Tibial artery (tissue), 4 donors: ENCODE measurements at regions not wholly inside any gene's neighbourhood (a gene's known extent, or its start where the extent isn't known, plus 50 kb on each side); places are given as distances from the start of the nearest gene placed in this dataset.
"Not testable (repeated sequence)": the region's sequence is repeated elsewhere in the genome, so short reads cannot be mapped to it uniquely, and the experiment has no call there.

Source experiments
- DNase-seq, 2 donors: peaks; one replicate each; pipeline ENCODE4 v3.0.0-alpha.2; 2019
- H3K27ac ChIP-seq, 2 donors: fragments of 200-600 bp; sonication (generic) in 1 of 2; 1 replicate in 1 of 2; 2 replicates in 1 of 2; pipeline ENCODE4 v1.5.1; 2018 to 2019; ENCODE audit warnings: mild to moderate bottlenecking in 1 of 2
- H3K27me3 ChIP-seq, 2 donors: fragments of 200-600 bp; sonication (generic) in 1 of 2; one replicate each; pipeline versions ENCODE4 v1.5.1 to v1.6.0; 2016 to 2019
- H3K36me3 ChIP-seq, 3 donors: fragments of 200-600 bp; sonication (generic) in 2 of 3; one replicate each; pipeline ENCODE4 v1.5.1; 2016 to 2019; ENCODE audit warnings: mild to moderate bottlenecking in 2 of 3
- H3K4me1 ChIP-seq, 4 donors: fragments of 200-600 bp; sonication (generic) in 2 of 4; 1 replicate in 3 of 4; 2 replicates in 1 of 4; pipeline ENCODE4 v1.5.1; 2016 to 2019
- H3K4me3 ChIP-seq, 2 donors: fragments of 200-600 bp; sonication (generic) in 1 of 2; 1 replicate in 1 of 2; 2 replicates in 1 of 2; pipeline ENCODE4 v1.5.1; 2018 to 2019; ENCODE audit warnings: mild to moderate bottlenecking in 2 of 2
- H3K9me3 ChIP-seq, 3 donors: fragments of 200-600 bp; sonication (generic) in 1 of 3; one replicate each; pipeline ENCODE4 v1.5.1; 2016 to 2019
- CTCF ChIP-seq, 2 experiments: fragments of 200-600 bp in 1 of 2; fragments of 450-650 bp in 1 of 2; IDR thresholded peaks; one replicate each; pipeline ENCODE4 v1.5.1; 2017 to 2019; ENCODE audit warnings: antibody characterized with exemption in 2 of 2, mild to moderate bottlenecking in 1 of 2, moderate library complexity in 1 of 2
- intact Hi-C: fragments of 100-400 bp; cut with DNase I; formaldehyde crosslinking; loops from one replicate; pipeline ENCODE4 v1.15.0; 2023; ENCODE audit warnings: low total_unique reads

DNA sequence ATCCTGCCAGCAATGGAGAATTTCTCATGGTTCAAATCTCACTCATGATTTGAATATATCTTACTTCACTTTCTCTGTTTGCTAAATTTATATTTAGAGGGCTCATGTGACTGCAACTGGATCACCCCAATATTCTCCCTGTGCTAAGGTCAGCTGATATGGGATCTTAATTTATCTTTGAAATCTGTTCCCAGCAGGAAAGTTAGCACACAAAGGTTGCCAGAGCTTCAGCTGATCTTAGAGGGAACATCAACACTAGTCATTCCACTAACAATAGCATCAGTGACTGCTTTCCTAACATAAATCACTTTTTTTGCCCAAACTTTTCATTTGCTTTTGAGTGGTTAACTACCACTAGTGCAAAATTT lies 1270.0 kb downstream of the ARAP2 start:
- intact Hi-C loops: no loop called here
- no peak for DNase-seq
- no peaks in the 10 kb centered on the region for H3K9me3 ChIP-seq
- no peaks in the 10 kb centered on the region for H3K36me3 ChIP-seq
- no peak for TF ChIP-seq CTCF (IDR thresholded peaks at IDR 0.05)
- H3K27me3 ChIP-seq: no peaks in the 10 kb centered on the region
- no peak overlapping the region for H3K4me3 ChIP-seq
- H3K4me1 ChIP-seq: no peaks in the 10 kb centered on the region
- no peak overlapping the region for H3K27ac ChIP-seq

GRCh38 chr4:35021222-35021621 lies 1223.1 kb downstream of the ARAP2 start:
- intact Hi-C loops, H3K27ac ChIP-seq, DNase-seq, H3K4me3 ChIP-seq, H3K4me1 ChIP-seq, H3K27me3 ChIP-seq, H3K36me3 ChIP-seq, H3K9me3 ChIP-seq: not testable (repeated sequence)

GRCh38 chr4:35025152-35025834 lies 1219.0 kb downstream of the ARAP2 start:
- H3K27me3 ChIP-seq: no peaks in the 10 kb centered on the region
- H3K4me1 ChIP-seq: no peaks in the 10 kb centered on the region
- intact Hi-C loops: no loop called here
- no peak for TF ChIP-seq CTCF (IDR thresholded peaks at IDR 0.05)
- no peaks in the 10 kb centered on the region for H3K36me3 ChIP-seq
- no peak overlapping the region for H3K27ac ChIP-seq
- H3K4me3 ChIP-seq: no peak overlapping the region
- DNase-seq: no peak
- no peaks in the 10 kb centered on the region for H3K9me3 ChIP-seq

- DNase-seq: no peak
- intact Hi-C loops: no loop called here
- Histone ChIP-seq H3K9me3 (peaks cover 0 to 8% (median 0%) of the 10 kb centered on the region in 3 donors), H3K27ac (no peak overlapping the region), H3K4me3 (no peak overlapping the region), H3K36me3 (no peaks in the 10 kb centered on the region), H3K4me1 (no peaks in the 10 kb centered on the region), H3K27me3 (no peaks in the 10 kb centered on the region)
- TF ChIP-seq CTCF (IDR thresholded peaks at IDR 0.05): no peak
These were observed 1206.1 kb downstream of the ARAP2 start for GRCh38 chr4:35038079-35038805.

GRCh38 chr4:35038845-35039244 lies 1205.5 kb downstream of the ARAP2 start:
- Histone ChIP-seq H3K27ac (no peak overlapping the region), H3K4me3 (no peak overlapping the region), H3K27me3 (no peaks in the 10 kb centered on the region), H3K9me3 (peaks cover 0 to 8% (median 0%) of the 10 kb centered on the region in 3 donors), H3K4me1 (no peaks in the 10 kb centered on the region), H3K36me3 (no peaks in the 10 kb centered on the region)
- intact Hi-C loops: no loop called here
- no peak for DNase-seq
- no peak for TF ChIP-seq CTCF (IDR thresholded peaks at IDR 0.05)

GRCh38 chr4:35052546-35052945 lies 1191.8 kb downstream of the ARAP2 start:
- intact Hi-C loops: no loop called here
- no peak for TF ChIP-seq CTCF (IDR thresholded peaks at IDR 0.05)
- Histone ChIP-seq H3K4me3 (no peak overlapping the region), H3K27me3 (no peaks in the 10 kb centered on the region), H3K4me1 (no peaks in the 10 kb centered on the region), H3K27ac (no peak overlapping the region), H3K9me3 (no peaks in the 10 kb centered on the region), H3K36me3 (no peaks in the 10 kb centered on the region)
- DNase-seq: no peak
